HepG2 (cell line): ENCODE measurements at regions not wholly inside any gene's neighbourhood (a gene's known extent, or its start where the extent isn't known, plus 50 kb on each side); places are given as distances from the start of the nearest gene placed in this dataset.

ENCODE experiments used
- ATF7 ChIP-seq, 2 experiments: fragments of 450-650 bp in 1 of 2; sonication (generic) in 1 of 2; formaldehyde crosslinking in 1 of 2; IDR thresholded peaks; 2 replicates each; pipeline versions ENCODE4 v1.4.0 to v1.6.1; 2016 to 2020; ENCODE audit warnings: antibody characterized with exemption in 1 of 2, mild to moderate bottlenecking in 1 of 2, missing genetic modification reagents in 1 of 2
- GABPA ChIP-seq, 2 experiments: IDR thresholded peaks; 2 replicates each; pipeline ENCODE4 v1.6.1; 2011 to 2016; ENCODE audit warnings: low read depth in 2 of 2, low read length in 1 of 2, missing biosample characterization in 1 of 2, missing genetic modification characterization in 1 of 2
- MED8 ChIP-seq: sonication (generic); formaldehyde crosslinking; IDR thresholded peaks from 2 replicates; pipeline ENCODE4 v1.8.1; 2023; ENCODE audit warnings: mild to moderate bottlenecking, missing genetic modification reagents; ENCODE audit not compliant: insufficient replicate concordance
- PHF8 ChIP-seq: sonication (generic); formaldehyde crosslinking; IDR thresholded peaks from 2 replicates; pipeline ENCODE4 v1.5.0; 2020; ENCODE audit warnings: missing genetic modification reagents
- SMAD1 ChIP-seq: sonication (generic); formaldehyde crosslinking; IDR thresholded peaks from 2 replicates; pipeline ENCODE4 v1.4.0; 2020; ENCODE audit warnings: missing genetic modification reagents, low read depth, mild to moderate bottlenecking, borderline replicate concordance
- SP1 ChIP-seq, 2 experiments: fragments of 450-650 bp in 1 of 2; sonication (generic) in 1 of 2; formaldehyde crosslinking in 1 of 2; IDR thresholded peaks; 2 replicates each; pipeline versions ENCODE4 v1.4.0 to v1.6.1; 2016 to 2020; ENCODE audit warnings: missing genetic modification reagents in 1 of 2
- ZNF121 ChIP-seq: sonication (generic); formaldehyde crosslinking; IDR thresholded peaks from 2 replicates; pipeline ENCODE4 v1.5.0; 2020; ENCODE audit warnings: mild to moderate bottlenecking, missing genetic modification reagents
- ZNF792 ChIP-seq: IDR thresholded peaks from 2 replicates; pipeline ENCODE4 v1.6.1; 2016
- TF ChIP-seq, protein P1 (sequence below): sonication (generic); formaldehyde crosslinking; IDR thresholded peaks from 2 replicates; pipeline ENCODE4 v1.4.0; 2020; ENCODE audit warnings: missing genetic modification reagents
- TF ChIP-seq, protein P2 (sequence below), 2 experiments: fragments of 450-650 bp in 1 of 2; sonication (generic) in 1 of 2; formaldehyde crosslinking in 1 of 2; IDR thresholded peaks; 2 replicates each; pipeline versions ENCODE4 v1.6.1 to v1.8.0; 2016 to 2022; ENCODE audit warnings: antibody characterized with exemption in 1 of 2, mild to moderate bottlenecking in 1 of 2, missing genetic modification reagents in 1 of 2
- TF ChIP-seq, protein P3 (sequence below): sonication (generic); formaldehyde crosslinking; IDR thresholded peaks from 2 replicates; pipeline ENCODE4 v1.5.0; 2020; ENCODE audit warnings: mild to moderate bottlenecking, missing genetic modification reagents, moderate library complexity

DNA sequence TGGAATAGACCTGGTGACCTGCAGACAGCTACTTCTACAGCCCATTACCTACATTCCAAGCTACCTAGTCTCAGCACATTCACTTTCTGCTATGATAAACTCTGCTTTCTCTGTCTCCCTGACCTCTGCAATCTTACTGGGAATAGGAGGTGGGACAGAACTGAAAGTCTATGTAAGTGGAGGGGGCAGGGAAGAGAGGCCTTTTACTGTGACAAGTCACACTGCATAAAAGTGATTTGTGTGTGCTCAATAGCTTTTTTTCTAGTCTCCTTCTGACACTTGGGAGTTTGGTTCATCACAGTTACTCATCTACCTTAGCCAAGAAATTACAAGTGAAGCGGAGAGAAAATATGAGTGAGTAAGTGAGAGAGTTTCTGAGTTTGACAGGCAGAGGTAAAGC lies 322.4 kb downstream of the OLFM4 start:
- TF ChIP-seq SP1 (IDR thresholded peaks at IDR 0.05) (no peak), SP1 (CRISPR knock-in tag; IDR thresholded peaks at IDR 0.05) (no peak), PHF8 (no peak), GABPA (IDR thresholded peaks at IDR 0.05; ENCODE audit: low read depth, low read length) (no peak), GABPA (CRISPR knock-in tag; IDR thresholded peaks at IDR 0.05; ENCODE audit: low read depth) (no peak), SMAD1 (CRISPR knock-in tag) (no peak), MED8 (CRISPR knock-in tag) (no peak), ZNF121 (CRISPR knock-in tag) (no peak), ATF7 (IDR thresholded peaks at IDR 0.05) (no peak), ATF7 (CRISPR knock-in tag; IDR thresholded peaks at IDR 0.05) (no peak), ZNF792 (CRISPR knock-in tag) (no peak)
- TF ChIP-seq, protein P1, sequence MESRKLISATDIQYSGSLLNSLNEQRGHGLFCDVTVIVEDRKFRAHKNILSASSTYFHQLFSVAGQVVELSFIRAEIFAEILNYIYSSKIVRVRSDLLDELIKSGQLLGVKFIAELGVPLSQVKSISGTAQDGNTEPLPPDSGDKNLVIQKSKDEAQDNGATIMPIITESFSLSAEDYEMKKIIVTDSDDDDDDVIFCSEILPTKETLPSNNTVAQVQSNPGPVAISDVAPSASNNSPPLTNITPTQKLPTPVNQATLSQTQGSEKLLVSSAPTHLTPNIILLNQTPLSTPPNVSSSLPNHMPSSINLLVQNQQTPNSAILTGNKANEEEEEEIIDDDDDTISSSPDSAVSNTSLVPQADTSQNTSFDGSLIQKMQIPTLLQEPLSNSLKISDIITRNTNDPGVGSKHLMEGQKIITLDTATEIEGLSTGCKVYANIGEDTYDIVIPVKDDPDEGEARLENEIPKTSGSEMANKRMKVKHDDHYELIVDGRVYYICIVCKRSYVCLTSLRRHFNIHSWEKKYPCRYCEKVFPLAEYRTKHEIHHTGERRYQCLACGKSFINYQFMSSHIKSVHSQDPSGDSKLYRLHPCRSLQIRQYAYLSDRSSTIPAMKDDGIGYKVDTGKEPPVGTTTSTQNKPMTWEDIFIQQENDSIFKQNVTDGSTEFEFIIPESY (CRISPR knock-in tag): no peak
- TF ChIP-seq, protein P2, sequence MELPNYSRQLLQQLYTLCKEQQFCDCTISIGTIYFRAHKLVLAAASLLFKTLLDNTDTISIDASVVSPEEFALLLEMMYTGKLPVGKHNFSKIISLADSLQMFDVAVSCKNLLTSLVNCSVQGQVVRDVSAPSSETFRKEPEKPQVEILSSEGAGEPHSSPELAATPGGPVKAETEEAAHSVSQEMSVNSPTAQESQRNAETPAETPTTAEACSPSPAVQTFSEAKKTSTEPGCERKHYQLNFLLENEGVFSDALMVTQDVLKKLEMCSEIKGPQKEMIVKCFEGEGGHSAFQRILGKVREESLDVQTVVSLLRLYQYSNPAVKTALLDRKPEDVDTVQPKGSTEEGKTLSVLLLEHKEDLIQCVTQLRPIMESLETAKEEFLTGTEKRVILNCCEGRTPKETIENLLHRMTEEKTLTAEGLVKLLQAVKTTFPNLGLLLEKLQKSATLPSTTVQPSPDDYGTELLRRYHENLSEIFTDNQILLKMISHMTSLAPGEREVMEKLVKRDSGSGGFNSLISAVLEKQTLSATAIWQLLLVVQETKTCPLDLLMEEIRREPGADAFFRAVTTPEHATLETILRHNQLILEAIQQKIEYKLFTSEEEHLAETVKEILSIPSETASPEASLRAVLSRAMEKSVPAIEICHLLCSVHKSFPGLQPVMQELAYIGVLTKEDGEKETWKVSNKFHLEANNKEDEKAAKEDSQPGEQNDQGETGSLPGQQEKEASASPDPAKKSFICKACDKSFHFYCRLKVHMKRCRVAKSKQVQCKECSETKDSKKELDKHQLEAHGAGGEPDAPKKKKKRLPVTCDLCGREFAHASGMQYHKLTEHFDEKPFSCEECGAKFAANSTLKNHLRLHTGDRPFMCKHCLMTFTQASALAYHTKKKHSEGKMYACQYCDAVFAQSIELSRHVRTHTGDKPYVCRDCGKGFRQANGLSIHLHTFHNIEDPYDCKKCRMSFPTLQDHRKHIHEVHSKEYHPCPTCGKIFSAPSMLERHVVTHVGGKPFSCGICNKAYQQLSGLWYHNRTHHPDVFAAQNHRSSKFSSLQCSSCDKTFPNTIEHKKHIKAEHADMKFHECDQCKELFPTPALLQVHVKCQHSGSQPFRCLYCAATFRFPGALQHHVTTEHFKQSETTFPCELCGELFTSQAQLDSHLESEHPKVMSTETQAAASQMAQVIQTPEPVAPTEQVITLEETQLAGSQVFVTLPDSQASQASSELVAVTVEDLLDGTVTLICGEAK (IDR thresholded peaks at IDR 0.05): no peak
- TF ChIP-seq, protein P2 (CRISPR knock-in tag; IDR thresholded peaks at IDR 0.05): no peak
- TF ChIP-seq, protein P3, sequence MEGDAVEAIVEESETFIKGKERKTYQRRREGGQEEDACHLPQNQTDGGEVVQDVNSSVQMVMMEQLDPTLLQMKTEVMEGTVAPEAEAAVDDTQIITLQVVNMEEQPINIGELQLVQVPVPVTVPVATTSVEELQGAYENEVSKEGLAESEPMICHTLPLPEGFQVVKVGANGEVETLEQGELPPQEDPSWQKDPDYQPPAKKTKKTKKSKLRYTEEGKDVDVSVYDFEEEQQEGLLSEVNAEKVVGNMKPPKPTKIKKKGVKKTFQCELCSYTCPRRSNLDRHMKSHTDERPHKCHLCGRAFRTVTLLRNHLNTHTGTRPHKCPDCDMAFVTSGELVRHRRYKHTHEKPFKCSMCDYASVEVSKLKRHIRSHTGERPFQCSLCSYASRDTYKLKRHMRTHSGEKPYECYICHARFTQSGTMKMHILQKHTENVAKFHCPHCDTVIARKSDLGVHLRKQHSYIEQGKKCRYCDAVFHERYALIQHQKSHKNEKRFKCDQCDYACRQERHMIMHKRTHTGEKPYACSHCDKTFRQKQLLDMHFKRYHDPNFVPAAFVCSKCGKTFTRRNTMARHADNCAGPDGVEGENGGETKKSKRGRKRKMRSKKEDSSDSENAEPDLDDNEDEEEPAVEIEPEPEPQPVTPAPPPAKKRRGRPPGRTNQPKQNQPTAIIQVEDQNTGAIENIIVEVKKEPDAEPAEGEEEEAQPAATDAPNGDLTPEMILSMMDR (CRISPR knock-in tag): no peak
